ENCODE measurements at regions not wholly inside any gene's neighbourhood (a gene's known extent, or its start where the extent isn't known, plus 50 kb on each side); places are given as distances from the start of the nearest gene placed in this dataset.

GRCh38 chrY:26408671-26409328 lies 786.9 kb downstream of the CDY1 start:
- Histone ChIP-seq H3K27ac (no peak overlapping the region), H3K36me3 (no peaks in the 10 kb centered on the region), H3K4me3 (no peak overlapping the region), H3K9me3 (no peaks in the 10 kb centered on the region), H3K4me1 (no peaks in the 10 kb centered on the region), H3K27me3 (no peaks in the 10 kb centered on the region)
- no peak for DNase-seq
- intact Hi-C loops (cut with DNase I) = no loop called here
- WGBS, 2 donors = no CpG with 5 or more reads among the region's 39 CpGs
- TF ChIP-seq POLR2A (IDR thresholded peaks at IDR 0.05) = no peak

DNA sequence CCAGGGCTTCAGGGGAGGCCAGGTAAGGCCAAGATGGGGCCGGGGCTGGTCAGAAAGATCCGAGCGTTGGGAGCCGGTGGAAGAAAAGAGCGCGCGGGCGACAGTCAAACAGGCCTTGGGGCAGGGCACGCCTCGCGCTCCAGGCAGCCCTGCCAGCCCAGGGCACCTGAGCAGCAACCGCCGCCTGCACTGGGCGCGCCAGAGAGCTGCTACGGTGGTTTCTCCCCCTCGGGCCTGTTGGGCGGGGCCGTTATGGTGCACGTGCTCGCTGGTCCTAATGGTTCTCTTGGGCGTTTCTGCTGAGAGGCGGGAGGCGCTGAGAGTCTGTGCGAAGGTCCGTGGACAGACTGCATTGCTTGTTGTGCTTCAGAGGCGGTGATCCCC lies 787.4 kb downstream of the CDY1 start:
- no peak overlapping the region for H3K4me3 ChIP-seq
- H3K27me3 ChIP-seq = no peaks in the 10 kb centered on the region
- no peaks in the 10 kb centered on the region for H3K36me3 ChIP-seq
- no peak for TF ChIP-seq POLR2A (IDR thresholded peaks at IDR 0.05)
- TF ChIP-seq, protein P1, sequence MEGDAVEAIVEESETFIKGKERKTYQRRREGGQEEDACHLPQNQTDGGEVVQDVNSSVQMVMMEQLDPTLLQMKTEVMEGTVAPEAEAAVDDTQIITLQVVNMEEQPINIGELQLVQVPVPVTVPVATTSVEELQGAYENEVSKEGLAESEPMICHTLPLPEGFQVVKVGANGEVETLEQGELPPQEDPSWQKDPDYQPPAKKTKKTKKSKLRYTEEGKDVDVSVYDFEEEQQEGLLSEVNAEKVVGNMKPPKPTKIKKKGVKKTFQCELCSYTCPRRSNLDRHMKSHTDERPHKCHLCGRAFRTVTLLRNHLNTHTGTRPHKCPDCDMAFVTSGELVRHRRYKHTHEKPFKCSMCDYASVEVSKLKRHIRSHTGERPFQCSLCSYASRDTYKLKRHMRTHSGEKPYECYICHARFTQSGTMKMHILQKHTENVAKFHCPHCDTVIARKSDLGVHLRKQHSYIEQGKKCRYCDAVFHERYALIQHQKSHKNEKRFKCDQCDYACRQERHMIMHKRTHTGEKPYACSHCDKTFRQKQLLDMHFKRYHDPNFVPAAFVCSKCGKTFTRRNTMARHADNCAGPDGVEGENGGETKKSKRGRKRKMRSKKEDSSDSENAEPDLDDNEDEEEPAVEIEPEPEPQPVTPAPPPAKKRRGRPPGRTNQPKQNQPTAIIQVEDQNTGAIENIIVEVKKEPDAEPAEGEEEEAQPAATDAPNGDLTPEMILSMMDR (IDR thresholded peaks at IDR 0.05) = no peak
- intact Hi-C loops (cut with DNase I) = no loop called here
- H3K27ac ChIP-seq = no peak overlapping the region
- WGBS, 2 donors = no CpG with 5 or more reads among the region's 27 CpGs
- no peaks in the 10 kb centered on the region for H3K9me3 ChIP-seq
- DNase-seq = no peak
- H3K4me1 ChIP-seq = no peaks in the 10 kb centered on the region

Small RNAs in the stretch of these regions (small RNA-seq; reads per million reads assigned to genes)
- gene AC024067.1 = 0 reads per million in 4 donors
- 0 to 0.09 (median 0) reads per million in 4 donors for gene RF00156
- gene RNU6-1314P = 0 reads per million in 4 donors
